HL-60 (cell line): ENCODE measurements at regions not wholly inside any gene's neighbourhood (a gene's known extent, or its start where the extent isn't known, plus 50 kb on each side); places are given as distances from the start of the nearest gene placed in this dataset.

Experiments
- CTCF ChIP-seq: IDR thresholded peaks from one replicate; pipeline ENCODE4 v1.5.1; 2011; ENCODE audit warnings: low read length, control low read depth, inconsistent platforms; ENCODE audit not compliant: insufficient read depth
- POLR2AphosphoS5 ChIP-seq: IDR thresholded peaks from 2 replicates; pipeline ENCODE4 v1.6.1; 2012; ENCODE audit warnings: low read depth
- REST ChIP-seq: IDR thresholded peaks from 2 replicates; pipeline ENCODE4 v1.6.1; 2012; ENCODE audit warnings: low read depth; ENCODE audit not compliant: insufficient replicate concordance

GRCh38 chr17:72397223-72397667 is 276.4 kb downstream of the SOX9 start:
- no peak for TF ChIP-seq CTCF
- no peak for TF ChIP-seq POLR2AphosphoS5
- TF ChIP-seq REST, result no peak
